H1 (cell line): ENCODE measurements at regions not wholly inside any gene's neighbourhood (a gene's known extent, or its start where the extent isn't known, plus 50 kb on each side); places are given as distances from the start of the nearest gene placed in this dataset.

Source experiments
- POLR2A ChIP-seq, 2 experiments: IDR thresholded peaks; 1 replicate in 1 of 2; 2 replicates in 1 of 2; pipeline ENCODE4 v1.6.1; 2011; ENCODE audit warnings: low read depth in 2 of 2, low read length in 2 of 2, mild to moderate bottlenecking in 2 of 2; ENCODE audit errors: control extremely low read depth in 1 of 2
- POLR2AphosphoS5 ChIP-seq: IDR thresholded peaks from 2 replicates; pipeline ENCODE4 v1.6.1; 2011; ENCODE audit warnings: low read depth, low read length
- RFX5 ChIP-seq: IDR thresholded peaks from 2 replicates; pipeline ENCODE4 v1.6.1; 2011; ENCODE audit warnings: low read depth, low read length, improper control_type of control experiment, borderline replicate concordance
- RXRA ChIP-seq: IDR thresholded peaks from 2 replicates; pipeline ENCODE4 v1.6.1; 2011; ENCODE audit warnings: low read depth, mild to moderate bottlenecking, low read length, moderate library complexity; ENCODE audit not compliant: insufficient read depth
- SP2 ChIP-seq: IDR thresholded peaks from 2 replicates; pipeline ENCODE4 v1.6.1; 2012; ENCODE audit warnings: mild to moderate bottlenecking, low read length, inconsistent platforms
- TAF1 ChIP-seq: IDR thresholded peaks from 2 replicates; pipeline ENCODE4 v1.6.1; 2011; ENCODE audit warnings: mild to moderate bottlenecking, low read depth, low read length
- TF ChIP-seq, protein P1 (sequence below), 3 experiments: IDR thresholded peaks; 1 replicate in 2 of 3; 2 replicates in 1 of 3; pipeline versions ENCODE4 v1.5.1 to v1.6.1; 2011; ENCODE audit warnings: low read length in 3 of 3, mild to moderate bottlenecking in 3 of 3, inconsistent platforms in 2 of 3, low read depth in 1 of 3, moderate library complexity in 1 of 3; ENCODE audit not compliant: insufficient read depth in 1 of 3; ENCODE audit errors: control extremely low read depth in 1 of 3

DNA sequence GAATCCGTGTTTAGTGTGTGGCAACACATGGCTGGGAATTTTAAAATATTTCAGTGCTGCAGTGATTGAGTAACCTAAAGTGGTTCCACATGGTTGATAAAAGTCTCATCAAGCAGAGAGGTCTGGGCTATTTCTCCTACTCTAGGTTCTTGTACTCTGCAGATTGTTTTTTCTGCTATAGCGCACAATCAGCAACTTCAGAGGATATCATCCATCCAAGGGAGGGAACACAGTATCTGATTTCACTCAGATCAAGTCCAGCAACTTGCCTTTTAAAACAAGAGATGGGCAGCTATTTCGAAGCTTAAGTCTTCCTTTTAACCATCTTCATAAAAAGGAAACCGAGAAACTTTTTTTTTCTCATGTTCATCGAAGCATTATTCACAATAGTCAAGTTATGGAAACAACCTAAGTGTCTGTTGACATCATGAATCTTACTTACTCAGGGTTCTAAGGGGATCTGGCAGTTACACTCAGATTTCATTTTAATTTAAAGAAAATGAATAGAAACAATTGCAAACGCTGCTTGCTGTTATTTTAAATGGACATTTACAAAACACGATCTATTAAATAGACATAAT lies 172.7 kb upstream of the TRIB2 start:
- TF ChIP-seq, protein P1, sequence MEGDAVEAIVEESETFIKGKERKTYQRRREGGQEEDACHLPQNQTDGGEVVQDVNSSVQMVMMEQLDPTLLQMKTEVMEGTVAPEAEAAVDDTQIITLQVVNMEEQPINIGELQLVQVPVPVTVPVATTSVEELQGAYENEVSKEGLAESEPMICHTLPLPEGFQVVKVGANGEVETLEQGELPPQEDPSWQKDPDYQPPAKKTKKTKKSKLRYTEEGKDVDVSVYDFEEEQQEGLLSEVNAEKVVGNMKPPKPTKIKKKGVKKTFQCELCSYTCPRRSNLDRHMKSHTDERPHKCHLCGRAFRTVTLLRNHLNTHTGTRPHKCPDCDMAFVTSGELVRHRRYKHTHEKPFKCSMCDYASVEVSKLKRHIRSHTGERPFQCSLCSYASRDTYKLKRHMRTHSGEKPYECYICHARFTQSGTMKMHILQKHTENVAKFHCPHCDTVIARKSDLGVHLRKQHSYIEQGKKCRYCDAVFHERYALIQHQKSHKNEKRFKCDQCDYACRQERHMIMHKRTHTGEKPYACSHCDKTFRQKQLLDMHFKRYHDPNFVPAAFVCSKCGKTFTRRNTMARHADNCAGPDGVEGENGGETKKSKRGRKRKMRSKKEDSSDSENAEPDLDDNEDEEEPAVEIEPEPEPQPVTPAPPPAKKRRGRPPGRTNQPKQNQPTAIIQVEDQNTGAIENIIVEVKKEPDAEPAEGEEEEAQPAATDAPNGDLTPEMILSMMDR (IDR thresholded peaks at IDR 0.05; ENCODE audit: control extremely low read depth in 1 of 3, insufficient read depth in 1 of 3, low read depth in 1 of 3, low read length in 3 of 3), result no peak
- TF ChIP-seq RXRA (no peak), SP2 (no peak), TAF1 (no peak), RFX5 (no peak), POLR2A (IDR thresholded peaks at IDR 0.05; ENCODE audit: control extremely low read depth in 1 of 2, low read depth in 2 of 2, low read length in 2 of 2) (no peak), POLR2AphosphoS5 (no peak)
